Activated CD8-positive, alpha-beta memory T cell treated with anti-CD3 and anti-CD28 coated beads, Interleukin-2, amount 50 U/mL, for 24 hours (primary cell): ENCODE measurements at regions not wholly inside any gene's neighbourhood (a gene's known extent, or its start where the extent isn't known, plus 50 kb on each side); places are given as distances from the start of the nearest gene placed in this dataset.

Source experiments
- DNase-seq: peaks from one replicate; pipeline ENCODE4 v3.0.0-alpha.2; 2020; ENCODE audit errors: extremely low read depth

DNA sequence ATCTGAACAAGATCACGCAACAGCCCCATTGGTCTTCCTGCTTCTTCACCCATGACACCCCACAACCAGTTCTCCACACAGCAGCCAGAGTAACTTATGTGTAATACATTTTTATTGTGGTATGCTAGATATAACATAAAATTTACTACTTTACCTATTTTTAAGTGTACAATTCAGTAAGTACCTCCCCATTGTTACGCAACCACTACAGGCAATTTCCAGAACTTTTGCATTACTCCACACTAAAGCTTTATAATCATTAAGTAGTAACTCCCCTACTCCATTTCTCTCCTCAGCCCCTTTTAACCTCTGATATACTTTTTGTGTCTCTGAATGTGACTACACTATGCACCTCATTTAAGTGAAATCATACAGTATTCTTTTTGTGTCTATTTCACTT is 575.4 kb upstream of the CADM1 start:
- DNase-seq, result no peak

DNA sequence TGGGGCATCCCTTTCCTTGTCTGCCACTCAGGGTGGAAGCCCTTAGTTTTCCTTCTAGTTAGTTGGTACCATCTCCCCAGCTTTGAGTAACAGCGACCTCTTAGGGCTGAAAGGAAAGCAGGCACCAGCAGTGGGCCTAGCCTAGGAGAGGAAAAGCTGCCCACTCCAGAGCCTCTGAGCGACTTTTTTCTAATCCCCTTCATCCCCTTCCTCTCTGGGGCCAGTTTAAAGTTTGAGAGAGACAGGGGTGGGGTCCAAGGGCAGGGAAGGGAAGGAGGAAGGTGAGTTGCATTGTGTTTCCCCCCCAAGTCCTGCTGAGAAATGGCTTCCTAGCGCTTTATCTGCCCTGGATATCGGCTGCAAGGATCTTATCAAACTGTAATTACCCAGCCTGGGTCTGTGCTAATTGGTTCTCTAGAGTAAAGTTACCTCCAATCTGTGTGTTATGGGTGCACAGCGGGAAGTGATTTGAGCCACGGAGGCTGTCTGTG is 573.9 kb upstream of the CADM1 start:
- no peak for DNase-seq

DNA sequence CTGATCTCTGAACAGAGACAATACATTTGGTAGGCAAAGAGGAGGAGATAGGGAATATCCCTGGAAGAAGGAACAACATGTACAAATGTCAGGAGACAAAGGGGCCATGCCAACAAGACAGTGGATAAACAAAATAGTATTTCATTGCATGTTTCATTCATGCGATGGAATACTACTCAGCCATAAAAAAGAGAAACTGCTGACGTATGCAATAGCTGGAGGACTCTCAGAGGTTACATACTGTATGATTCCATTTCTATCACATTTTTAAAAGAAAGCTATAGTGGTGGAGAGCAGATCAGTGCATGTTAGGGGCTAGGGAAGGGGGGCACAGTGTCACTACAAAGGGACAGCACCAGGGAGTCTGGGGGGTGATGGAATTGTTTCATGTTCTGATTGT is 572.9 kb upstream of the CADM1 start:
- no peak for DNase-seq

- no peak for DNase-seq
These were observed 569.9 kb upstream of the CADM1 start for GRCh38 chr11:116073854-116074837.

DNA sequence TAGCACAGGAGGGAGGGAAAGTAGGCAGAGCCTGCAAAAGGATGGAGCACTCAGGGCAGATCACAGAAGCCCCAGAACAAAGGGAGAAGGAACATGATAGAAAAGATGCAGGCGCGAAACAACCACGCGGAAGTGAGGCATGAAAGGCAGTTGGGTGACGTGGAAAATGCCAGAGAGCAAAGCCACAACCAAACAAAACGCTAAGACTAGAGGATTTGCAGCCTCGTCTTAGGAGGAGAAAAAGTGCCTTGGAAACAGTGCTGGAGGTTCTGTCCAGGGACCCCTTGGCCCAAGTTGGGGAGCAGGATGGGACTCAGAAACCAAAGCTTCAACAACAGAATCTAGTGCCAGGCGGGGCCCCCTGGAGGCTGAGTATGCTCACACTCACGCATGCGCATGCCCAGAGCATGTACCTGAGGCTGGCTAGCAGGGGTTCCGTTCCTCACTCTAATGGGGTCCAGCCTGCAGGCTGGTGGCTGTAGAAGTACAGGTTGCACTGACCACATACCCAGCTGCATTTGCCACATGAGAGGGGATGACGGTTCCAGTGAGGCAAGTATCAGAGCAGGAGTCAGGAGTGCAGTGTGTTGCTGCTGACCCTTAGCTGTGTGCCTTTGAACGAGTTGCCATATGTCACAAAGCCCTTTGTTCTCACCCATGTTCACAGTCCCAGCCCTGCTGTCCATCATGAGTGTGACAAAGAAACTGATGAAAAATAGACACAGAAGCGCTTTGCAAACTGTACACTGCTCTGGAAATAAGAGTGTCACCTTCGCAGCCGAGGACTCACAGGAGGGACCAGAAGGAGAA is 568.6 kb upstream of the CADM1 start:
- DNase-seq, result no peak

DNA sequence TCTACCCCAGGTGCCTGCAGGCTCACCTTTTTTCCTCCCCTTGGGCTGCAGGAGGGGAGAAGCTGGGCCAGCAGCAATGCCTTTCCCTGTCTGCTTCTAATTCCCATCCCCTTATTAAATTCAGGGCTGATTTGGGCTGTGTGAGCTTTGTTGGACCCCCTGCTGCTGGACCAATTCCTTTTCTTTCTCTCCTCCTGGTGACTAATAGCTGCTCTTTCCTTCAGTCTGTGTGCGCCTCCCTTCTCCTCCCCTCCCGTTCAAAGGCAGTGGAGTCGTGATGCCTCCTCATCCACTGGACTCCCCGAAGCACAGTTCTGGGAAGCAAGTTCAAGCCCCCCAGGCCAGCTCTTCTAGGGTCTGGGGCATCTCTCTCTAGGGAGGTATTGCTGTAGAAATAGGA is 567.9 kb upstream of the CADM1 start:
- DNase-seq, result no peak

DNA sequence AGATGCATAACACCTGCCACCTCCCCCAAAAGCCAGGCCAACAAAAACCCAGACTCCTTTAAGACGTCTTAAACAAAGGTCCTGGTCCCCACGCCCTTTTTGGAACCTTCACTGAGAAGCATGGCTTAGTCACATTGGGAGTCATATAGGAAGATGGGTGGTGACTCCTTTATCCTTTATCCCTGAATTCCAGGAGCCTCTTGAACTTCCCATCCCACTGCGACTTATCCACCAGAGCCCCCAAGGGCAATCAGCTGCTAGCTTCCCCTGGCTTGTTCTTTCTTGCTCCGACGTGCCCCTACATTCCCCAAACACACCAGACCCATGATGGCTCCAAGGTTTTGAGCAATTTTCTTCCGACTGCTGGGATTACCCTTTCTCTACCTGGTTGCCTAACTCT is 567.0 kb upstream of the CADM1 start:
- DNase-seq, result no peak

DNA sequence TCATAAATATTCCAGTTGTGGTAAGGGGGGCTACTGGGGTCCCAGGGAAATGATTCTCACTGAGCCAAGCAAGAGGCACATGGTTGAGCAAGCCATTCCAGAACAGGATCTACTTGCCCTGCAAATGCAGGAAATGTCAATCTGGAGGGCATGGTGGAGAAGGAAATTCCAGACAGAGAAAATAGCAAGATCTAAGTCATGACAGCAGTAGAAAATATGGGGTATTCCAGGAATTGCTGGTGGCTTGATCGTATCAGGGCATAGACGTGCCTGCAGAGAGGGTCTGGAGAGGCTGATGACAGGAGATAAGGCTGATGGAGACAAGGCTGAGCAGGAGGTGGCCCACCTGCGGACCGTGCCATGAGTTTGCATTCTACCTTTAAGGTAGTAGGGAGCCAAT is 566.3 kb upstream of the CADM1 start:
- DNase-seq, result no peak

- no peak for DNase-seq
These were observed 562.6 kb upstream of the CADM1 start for GRCh38 chr11:116066777-116067176.

GRCh38 chr11:116065986-116066385 is 561.8 kb upstream of the CADM1 start:
- DNase-seq, result no peak

GRCh38 chr11:116065191-116065895 is 561.1 kb upstream of the CADM1 start:
- DNase-seq, result no peak

- no peak for DNase-seq
These were observed 558.4 kb upstream of the CADM1 start for GRCh38 chr11:116062490-116063171.

DNA sequence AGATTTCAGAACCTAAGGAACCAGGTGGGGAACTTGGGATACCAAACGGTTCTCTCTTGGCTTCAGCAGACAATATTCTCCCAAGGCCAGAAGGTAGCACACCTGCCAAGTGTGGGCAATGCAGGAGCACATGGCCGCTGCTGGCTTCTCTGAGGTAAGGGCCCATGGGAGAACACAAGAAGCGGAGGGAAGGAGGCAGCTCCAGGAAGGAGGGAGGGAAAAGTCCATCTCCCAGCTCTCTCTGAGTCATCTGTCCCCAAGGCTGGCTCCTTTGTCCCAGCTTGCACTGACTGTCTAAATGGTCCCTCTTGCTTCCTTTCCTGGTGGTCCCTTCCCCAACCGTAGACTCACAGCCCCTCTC is 557.9 kb upstream of the CADM1 start:
- DNase-seq, result no peak

DNA sequence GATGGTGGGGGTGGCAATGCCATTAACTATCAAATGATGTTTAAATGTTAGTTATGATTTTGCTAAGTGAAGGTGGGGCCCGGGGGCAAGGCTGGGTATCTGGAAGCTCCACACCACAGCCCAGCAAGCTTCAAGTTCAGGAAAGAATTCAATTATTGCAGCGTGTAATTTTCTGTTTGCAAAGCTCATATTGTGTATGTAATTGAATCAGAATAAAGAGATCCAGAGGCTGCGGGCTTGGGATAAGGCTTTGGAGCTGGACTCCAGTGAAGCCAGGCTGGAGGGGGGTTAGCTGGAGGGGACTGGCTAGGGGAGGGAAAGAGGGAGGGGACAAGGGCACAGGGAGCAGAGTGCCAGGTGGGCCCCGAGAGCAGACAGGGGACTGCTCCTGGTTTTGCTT is 557.1 kb upstream of the CADM1 start:
- no peak for DNase-seq

DNA sequence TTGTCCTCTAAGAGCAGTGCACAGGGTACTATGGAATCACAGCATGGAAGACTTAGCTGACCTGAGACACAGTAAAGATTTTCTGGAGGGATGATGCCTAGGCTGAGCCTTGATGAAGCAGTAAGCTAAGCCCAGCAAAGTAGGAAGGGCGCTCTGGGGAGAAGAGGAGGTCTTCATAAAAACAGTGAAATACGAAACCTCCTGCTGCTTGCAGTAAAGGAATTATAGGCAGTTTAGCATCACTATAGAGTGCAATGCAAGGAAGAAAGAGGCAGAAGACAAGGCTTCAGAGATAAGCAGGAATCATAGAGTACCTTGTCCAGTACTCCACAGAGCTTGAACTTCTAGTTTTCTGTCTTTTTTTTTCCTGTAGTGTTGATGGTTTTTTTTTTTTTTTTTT is 555.7 kb upstream of the CADM1 start:
- no peak for DNase-seq

DNA sequence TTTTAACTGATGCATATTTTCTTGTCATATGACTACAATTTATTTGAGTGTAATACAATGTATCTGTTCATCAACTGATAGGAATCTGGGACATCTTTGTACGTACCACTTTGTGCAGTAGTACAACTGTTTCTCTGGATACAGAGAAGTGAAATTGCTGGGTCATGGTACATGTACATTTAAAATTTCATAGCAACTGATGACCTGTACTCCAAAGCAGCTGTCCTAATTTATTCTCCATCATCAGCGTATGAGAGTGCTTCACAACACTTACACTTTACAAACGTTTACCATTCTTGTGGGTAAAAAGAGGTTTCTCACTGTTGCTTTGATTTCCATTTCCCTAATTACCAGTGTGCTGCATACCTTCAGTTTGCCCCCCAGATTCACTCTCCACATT is 552.8 kb upstream of the CADM1 start:
- no peak for DNase-seq

DNA sequence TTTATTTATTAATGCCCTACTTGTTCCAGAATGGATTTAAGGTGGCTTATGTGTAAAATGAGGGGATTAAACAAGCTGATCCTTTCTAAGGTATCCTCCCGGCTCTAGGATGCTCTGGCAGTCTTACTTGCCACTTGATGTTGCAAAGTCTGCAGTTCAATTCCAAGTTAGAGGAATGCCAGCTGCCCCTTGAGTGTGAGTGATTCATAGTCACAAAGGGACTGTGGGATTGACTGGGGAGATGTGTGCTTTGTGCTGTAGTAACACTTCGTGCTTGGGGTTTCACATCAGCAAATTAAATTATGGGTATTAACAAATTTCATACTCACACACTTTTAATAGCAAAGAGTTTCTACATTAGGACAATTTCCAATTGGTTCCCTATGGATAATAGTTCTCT is 550.8 kb upstream of the CADM1 start:
- DNase-seq, result no peak

DNA sequence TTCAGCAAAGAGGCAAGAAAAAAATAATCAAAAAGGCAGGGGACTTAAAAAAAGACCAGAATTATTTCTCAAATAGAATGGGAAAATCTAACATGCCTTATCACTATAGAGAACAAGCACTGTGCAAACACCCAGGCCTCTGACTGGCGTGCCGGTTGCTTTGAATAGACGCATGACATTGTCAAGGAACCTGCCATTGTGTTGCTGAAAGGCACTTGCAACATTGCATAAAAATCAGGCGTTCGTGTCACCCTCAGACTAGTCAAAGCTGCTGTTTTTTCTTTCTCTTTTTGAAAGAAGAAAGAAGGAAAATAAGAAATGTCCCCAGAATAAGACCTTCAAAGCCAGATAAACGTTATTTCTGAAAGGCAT is 549.3 kb upstream of the CADM1 start:
- no peak for DNase-seq

DNA sequence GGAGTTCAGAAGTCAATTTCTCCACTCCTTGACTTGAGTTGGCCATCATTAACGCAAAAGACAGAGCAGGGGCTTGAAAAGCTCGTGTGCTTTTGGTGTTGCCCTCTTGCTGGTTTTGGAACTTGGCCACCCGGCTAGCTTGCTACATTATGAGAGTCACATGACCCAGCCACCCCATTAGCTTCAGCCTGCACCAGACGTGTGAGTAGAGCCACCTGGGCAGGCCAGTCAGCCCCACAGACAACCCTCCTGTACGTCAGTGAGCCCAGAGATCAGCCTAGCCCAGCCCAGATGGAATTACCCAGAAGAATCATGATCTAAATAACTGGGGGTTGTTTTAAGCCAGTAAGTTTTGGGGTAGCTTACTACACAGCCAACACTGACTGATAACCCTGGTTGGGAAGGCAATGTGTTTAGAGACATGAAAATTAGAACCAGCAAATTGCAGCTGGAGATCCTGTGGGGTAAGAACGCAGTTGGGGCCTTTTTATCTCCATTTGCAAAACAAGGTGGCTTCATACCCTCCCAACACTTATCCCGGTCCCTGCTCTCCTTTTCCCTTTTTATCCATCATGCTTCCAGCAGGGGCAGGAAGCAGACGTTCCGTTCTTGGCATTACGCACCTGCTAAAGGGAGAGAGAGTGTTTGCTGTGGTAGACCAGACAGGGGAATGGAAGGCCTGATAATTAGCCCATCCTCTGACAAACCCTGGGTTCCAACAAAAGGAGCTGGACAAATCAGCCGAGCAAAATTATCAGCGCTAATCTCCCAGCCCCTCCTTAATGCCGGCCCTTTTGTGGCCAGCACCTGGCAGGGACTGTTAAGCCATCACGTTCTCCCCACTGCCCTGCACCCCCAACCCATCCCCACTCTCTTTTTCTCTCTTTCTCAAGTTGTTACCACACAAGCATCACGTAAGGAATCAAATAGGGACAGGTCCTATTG is 548.7 kb upstream of the CADM1 start:
- DNase-seq, result no peak

- no peak for DNase-seq
These were observed 547.3 kb upstream of the CADM1 start for GRCh38 chr11:116051494-116051893.

- DNase-seq, result no peak
These were observed 545.2 kb upstream of the CADM1 start for GRCh38 chr11:116049383-116049782.
